Glutamatergic neuron (in vitro differentiated cells): ENCODE measurements at regions not wholly inside any gene's neighbourhood (a gene's known extent, or its start where the extent isn't known, plus 50 kb on each side); places are given as distances from the start of the nearest gene placed in this dataset.
"Not testable (repeated sequence)": the region's sequence is repeated elsewhere in the genome, so short reads cannot be mapped to it uniquely, and the experiment has no call there.

Experiments used
- DNase-seq: peaks from one replicate; pipeline ENCODE4 v3.0.0; 2022
- H3K27ac Mint-ChIP-seq: one replicate; pipeline ENCODE4 v1.8.0; 2020; ENCODE audit warnings: mild to moderate bottlenecking, mixed read lengths, inconsistent platforms; ENCODE audit not compliant: unreplicated experiment
- H3K27me3 Mint-ChIP-seq: one replicate; pipeline ENCODE4 v1.8.0; 2020; ENCODE audit warnings: mild to moderate bottlenecking, moderate library complexity, mixed read lengths, inconsistent platforms; ENCODE audit not compliant: unreplicated experiment
- H3K36me3 Mint-ChIP-seq: one replicate; pipeline ENCODE4 v1.8.0; 2020; ENCODE audit warnings: mild to moderate bottlenecking, mixed read lengths, inconsistent platforms; ENCODE audit not compliant: unreplicated experiment
- H3K4me1 Mint-ChIP-seq: one replicate; pipeline ENCODE4 v1.8.0; 2020; ENCODE audit warnings: mild to moderate bottlenecking, low read depth, mixed read lengths, inconsistent platforms; ENCODE audit not compliant: unreplicated experiment
- H3K4me3 Mint-ChIP-seq: one replicate; pipeline ENCODE4 v1.8.0; 2020; ENCODE audit warnings: mild to moderate bottlenecking, mixed read lengths, inconsistent platforms; ENCODE audit not compliant: unreplicated experiment
- H3K9me3 Mint-ChIP-seq: one replicate; pipeline ENCODE4 v1.8.0; 2020; ENCODE audit warnings: mild to moderate bottlenecking, moderate library complexity, mixed read lengths, inconsistent platforms; ENCODE audit not compliant: unreplicated experiment
- CTCF ChIP-seq: fragments of 200-600 bp; sonication (generic); IDR thresholded peaks from one replicate; pipeline ENCODE4 v1.5.0; 2021; ENCODE audit not compliant: partially characterized antibody, unreplicated experiment

- Mint-ChIP-seq H3K9me3 (peaks cover 14% of the 10 kb centered on the region), H3K4me1 (peaks cover 36% of the 10 kb centered on the region), H3K27me3 (peaks cover 11% of the 10 kb centered on the region), H3K36me3 (no peaks in the 10 kb centered on the region), H3K27ac (peak overlapping the region; percentile 84), H3K4me3 (peak overlapping the region; percentile 2)
- no peak for DNase-seq
- TF ChIP-seq CTCF = no peak
Observed at GRCh38 chr16:77093999-77094398, 97.0 kb upstream of the MON1B start.

GRCh38 chr16:77111056-77111565 lies 79.9 kb upstream of the MON1B start:
- no peak for DNase-seq
- no peak for TF ChIP-seq CTCF
- Mint-ChIP-seq H3K4me1 (no peaks in the 10 kb centered on the region), H3K27me3 (no peaks in the 10 kb centered on the region), H3K36me3 (no peaks in the 10 kb centered on the region), H3K9me3 (no peaks in the 10 kb centered on the region), H3K4me3 (no peak overlapping the region), H3K27ac (no peak overlapping the region)

DNA sequence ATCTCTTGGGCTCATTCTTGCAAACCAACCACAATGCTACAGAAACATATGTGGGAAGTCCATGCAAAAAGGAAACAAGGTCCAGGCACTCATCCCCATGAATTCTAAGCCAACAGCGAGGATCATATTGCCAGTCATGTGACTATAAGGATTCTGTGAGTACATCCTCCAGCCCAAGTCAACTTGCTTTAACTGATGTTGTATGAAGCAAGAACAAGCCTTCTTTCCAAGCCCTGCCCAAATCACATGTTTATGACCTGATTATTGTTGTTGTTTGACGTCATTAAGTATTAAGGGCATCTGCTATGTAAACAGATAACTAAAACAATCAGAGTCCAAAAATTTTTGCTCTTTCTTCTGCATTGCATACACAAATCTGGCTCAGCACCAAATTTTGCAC lies 78.2 kb upstream of the MON1B start:
- Mint-ChIP-seq H3K4me1 (no peaks in the 10 kb centered on the region), H3K9me3 (no peaks in the 10 kb centered on the region), H3K36me3 (no peaks in the 10 kb centered on the region), H3K27ac (no peak overlapping the region), H3K4me3 (no peak overlapping the region), H3K27me3 (no peaks in the 10 kb centered on the region)
- TF ChIP-seq CTCF = no peak
- DNase-seq = no peak

DNA sequence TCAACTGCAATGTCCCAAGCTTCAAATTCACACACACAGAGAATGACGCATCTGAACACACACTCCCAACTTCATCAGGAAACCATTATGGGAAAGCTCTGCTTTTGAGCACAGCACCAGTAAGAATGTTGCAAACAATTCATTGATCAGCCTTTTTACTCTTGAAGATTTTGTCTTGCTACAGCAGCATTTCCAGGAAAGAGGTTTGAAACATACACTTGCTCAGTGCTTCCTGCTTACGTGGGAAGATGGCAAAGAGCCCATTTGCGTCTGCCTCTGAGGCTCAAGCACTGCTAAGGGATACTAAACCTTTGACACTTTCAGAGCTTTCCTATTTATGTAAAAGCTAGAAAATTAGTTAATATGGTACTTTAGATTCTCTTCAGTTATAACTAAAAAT lies 77.2 kb upstream of the MON1B start:
- no peak overlapping the region for H3K27ac Mint-ChIP-seq
- no peaks in the 10 kb centered on the region for H3K4me1 Mint-ChIP-seq
- H3K4me3 Mint-ChIP-seq = no peak overlapping the region
- DNase-seq = no peak
- no peaks in the 10 kb centered on the region for H3K27me3 Mint-ChIP-seq
- no peak for TF ChIP-seq CTCF
- no peaks in the 10 kb centered on the region for H3K36me3 Mint-ChIP-seq
- H3K9me3 Mint-ChIP-seq = no peaks in the 10 kb centered on the region

- H3K9me3 Mint-ChIP-seq, H3K27ac Mint-ChIP-seq, H3K4me3 Mint-ChIP-seq, H3K4me1 Mint-ChIP-seq, DNase-seq, H3K27me3 Mint-ChIP-seq, H3K36me3 Mint-ChIP-seq: not testable (repeated sequence)
Observed at GRCh38 chr16:77114361-77114760, 76.6 kb upstream of the MON1B start.

GRCh38 chr16:77116856-77117255 lies 74.1 kb upstream of the MON1B start:
- Mint-ChIP-seq H3K9me3 (no peaks in the 10 kb centered on the region), H3K4me3 (no peak overlapping the region), H3K36me3 (no peaks in the 10 kb centered on the region), H3K27ac (no peak overlapping the region), H3K27me3 (no peaks in the 10 kb centered on the region), H3K4me1 (no peaks in the 10 kb centered on the region)
- no peak for TF ChIP-seq CTCF
- DNase-seq = no peak
